ENCODE measurements at regions not wholly inside any gene's neighbourhood (a gene's known extent, or its start where the extent isn't known, plus 50 kb on each side); places are given as distances from the start of the nearest gene placed in this dataset.
"Not testable (repeated sequence)": the region's sequence is repeated elsewhere in the genome, so short reads cannot be mapped to it uniquely, and the experiment has no call there.

DNA sequence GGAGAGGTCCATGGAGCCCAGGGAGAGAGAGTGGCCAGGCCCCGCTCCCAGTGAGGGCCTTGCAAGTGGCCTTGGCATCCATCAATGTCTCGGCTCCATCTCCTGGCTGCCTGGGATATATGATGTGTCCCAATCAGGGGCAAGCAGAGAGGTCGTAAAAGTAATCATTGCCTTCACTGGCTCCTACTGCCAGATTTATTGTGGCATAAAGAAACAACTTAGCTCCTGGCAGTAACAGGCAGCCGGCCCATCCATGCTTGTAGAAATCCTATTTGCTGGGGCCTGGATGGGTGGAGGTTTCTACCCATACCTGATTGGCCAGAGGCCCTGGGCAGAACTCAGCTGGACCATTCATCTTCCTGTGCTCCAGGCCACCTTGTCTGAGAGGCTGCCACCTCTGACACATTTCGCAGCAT lies 272.6 kb downstream of the MATN1 start:
- no peak for DNase-seq

DNA sequence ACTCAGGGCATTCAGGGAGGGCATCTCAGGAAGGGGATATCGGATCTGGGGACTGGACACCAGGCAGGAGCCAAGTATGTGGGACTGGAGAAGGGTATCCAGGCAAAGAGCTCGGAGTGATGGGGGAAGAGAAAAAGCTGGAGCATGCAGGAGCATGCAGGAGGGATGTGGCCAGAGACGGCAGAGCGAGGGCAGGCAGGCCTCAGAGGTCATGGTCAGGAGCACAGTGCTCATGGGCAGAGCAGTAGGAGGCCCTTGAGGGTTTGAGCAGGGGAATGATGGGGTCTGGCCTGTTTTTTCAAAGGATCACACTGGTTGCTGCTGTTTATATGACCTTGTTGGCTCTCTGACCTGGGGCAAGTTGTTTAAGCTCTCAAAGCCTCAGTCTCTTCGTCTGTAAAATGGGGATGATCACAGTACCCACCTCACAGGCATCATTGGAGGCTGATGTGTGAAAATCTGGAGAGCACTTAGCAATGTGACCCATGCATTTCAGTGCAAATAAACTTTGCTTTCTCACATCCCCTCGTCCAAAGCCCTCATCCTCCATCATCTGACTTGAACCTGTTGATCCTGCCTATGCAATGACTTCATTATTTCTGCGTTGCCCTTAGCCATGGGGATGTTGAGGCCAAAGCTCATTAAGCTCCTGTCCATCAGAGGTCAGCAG lies 273.1 kb downstream of the MATN1 start:
- DNase-seq: no peak

DNA sequence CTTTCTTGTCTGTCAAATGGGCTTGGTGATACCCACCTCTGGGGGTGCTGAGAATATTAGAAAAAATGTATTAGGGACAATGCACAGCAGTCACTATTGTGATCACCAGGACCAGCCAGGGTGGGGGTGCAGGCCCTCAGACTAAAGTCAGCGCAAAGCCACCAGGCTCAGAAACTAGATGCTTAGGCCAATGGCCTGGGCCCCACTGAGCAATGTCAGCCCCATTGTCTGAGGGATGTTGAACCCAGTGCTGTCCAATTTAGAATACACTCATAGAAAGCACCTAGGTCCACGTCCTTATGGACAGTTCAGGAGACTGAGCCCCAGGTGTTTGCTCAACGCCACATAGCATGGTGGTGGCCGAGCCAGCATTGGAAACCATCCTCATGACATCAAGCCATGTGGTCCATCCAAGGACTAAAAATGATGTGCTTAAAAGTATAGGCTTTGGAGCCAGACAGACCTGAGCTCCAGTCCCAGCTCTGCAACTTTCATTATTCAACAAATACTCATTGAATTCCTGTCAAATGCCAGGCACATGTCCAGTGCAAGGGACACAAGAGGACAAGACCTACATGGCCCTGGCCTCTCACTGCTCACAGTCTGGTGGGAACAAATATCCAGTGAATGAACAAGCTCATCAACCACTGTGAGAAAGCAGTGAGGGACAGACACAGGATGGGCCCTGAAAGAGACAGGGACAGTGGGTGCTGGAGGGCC lies 273.8 kb downstream of the MATN1 start:
- DNase-seq: no peak

- DNase-seq: no peak
These were observed 274.4 kb downstream of the MATN1 start for GRCh38 chr1:30449003-30449402.

DNA sequence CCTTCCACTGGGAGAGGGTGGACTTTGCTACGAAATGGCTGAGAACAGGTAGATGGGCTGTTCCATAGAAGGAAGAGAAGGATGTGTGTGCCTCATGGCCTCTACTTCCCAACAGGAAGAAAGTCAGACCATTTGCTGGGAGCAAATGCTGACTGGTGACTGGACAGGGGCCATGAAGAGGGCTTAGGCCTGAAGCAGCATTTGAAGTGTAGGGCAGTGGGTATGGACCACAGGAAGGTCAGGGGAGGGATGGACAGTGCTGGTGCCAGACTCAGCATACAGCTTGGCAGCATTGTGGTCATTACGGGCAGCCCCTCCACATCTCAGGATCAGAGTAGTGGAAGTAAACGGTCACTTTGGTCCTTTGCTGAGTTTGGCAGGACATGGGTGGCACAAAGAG lies 275.7 kb downstream of the MATN1 start:
- no peak for DNase-seq

GRCh38 chr1:30447080-30447479 lies 276.3 kb downstream of the MATN1 start:
- DNase-seq: no peak

DNA sequence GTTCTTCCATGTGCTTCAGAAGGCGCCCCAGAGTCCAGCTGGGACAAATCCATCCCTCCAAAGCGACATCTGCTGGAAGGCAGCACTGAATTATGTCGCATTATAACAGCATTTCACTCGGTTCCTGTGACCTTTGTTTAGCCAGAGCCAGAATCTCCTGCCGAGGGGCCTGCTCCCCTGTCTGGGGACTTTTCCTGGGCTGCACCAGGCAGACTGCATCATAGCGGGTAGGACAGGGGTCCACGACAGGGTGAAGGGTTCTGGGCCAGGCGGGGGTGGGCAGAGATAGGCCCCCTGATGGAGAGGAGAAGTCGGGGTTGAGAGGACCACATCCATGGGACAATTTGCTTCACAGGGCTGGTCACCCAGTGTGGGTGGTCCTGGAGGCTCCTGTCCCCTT lies 276.9 kb downstream of the MATN1 start:
- no peak for DNase-seq

- no peak for DNase-seq
These were observed 277.3 kb downstream of the MATN1 start for GRCh38 chr1:30446095-30446494.

- no peak for DNase-seq
These were observed 277.9 kb downstream of the MATN1 start for GRCh38 chr1:30445449-30445848.

- DNase-seq: no peak
These were observed 278.5 kb downstream of the MATN1 start for GRCh38 chr1:30444850-30445249.

DNA sequence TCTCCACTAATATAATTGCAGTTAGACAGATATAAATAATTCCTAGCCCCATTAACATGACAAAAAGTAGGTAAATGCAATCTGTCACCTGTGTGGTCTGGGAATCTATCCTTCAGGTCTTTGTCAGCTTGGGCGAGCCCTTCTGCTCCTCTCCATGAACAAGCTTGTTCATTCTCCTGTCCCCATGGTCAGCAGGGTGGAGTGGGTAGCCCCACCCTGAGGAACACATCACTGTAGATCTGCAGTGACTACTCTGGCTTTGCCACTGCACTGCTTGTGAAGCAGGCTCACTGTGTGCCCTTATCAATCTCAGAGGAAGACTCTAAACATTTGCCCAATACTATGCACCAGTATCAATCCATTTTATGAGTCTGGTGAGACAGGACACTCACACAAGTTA lies 279.0 kb downstream of the MATN1 start:
- DNase-seq: no peak

DNA sequence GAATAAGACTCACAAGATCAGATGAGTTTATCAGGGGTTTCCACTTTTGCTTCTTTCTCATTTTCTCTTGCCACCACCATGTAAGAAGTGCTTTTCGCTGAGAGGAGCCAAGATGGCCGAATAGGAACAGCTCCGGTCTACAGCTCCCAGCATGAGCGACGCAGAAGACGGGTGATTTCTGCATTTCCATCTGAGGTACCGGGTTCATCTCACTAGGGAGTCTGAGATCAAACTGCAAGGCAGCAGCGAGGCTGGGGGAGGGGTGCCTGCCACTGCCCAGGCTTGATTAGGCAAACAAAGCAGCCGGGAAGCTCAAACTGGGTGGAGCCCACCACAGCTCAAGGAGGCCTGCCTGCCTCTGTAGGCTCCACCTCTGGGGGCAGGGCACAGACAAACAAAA lies 285.1 kb downstream of the MATN1 start:
- DNase-seq: not testable (repeated sequence)

GRCh38 chr1:30437059-30437576 lies 286.3 kb downstream of the MATN1 start:
- no peak for DNase-seq

DNA sequence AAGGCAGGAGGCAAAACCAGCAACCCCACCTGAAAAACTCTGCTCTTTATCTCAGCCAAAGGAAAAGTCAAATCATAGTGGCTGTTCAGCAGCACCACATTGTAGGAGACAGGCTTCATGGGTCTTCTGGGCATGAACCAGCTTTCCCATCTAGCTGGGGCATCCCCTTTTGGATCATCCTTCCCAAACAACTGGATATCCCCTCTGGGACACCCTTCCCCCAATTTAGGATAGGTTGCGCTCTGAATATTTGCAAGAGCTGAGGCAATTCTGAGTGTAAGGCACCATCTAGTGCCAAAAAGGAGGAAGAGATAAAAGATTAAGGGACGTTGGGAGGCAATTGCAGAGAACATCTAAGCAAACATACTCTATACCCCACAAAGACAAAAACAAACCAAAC lies 295.8 kb downstream of the MATN1 start:
- DNase-seq: no peak

DNA sequence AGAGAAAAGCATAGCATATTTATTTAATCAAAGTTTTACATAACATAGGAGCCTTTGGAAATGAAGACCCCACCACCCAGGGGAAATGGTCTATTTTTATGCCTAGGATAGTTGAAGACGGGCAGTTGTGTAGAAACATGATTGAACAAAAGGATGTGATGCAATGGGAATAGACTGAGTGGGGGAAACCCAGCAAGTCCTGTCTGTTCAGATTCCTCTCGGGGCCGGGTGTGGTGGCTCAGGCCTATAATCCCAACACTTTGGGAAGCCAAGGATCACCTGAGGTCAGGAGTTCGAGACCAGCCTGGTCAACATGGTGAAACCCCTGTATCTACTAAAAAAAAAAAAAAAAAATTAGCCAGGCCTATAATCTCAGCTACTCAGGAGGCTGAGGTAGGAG lies 298.3 kb downstream of the MATN1 start:
- no peak for DNase-seq

DNA sequence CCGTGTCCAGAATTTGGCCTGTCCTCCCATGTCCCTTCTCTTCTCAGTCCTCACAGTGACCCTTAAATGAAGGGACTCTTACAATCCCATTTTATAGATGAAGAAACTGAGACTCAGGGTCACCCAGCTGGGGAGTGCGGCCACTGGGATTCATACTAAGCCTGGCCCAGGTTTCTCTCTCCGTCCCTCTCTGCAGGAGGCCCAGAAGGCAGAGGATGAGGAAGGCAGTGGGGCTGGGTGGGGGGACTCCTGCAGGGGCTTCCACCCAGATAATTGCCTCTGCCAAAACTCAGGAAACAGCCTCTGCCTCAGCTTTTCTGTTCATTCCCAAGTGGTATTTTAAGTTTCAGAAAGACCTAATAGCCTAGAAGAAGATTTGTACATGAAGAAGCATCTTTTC lies 299.8 kb downstream of the MATN1 start:
- no peak for DNase-seq

DNA sequence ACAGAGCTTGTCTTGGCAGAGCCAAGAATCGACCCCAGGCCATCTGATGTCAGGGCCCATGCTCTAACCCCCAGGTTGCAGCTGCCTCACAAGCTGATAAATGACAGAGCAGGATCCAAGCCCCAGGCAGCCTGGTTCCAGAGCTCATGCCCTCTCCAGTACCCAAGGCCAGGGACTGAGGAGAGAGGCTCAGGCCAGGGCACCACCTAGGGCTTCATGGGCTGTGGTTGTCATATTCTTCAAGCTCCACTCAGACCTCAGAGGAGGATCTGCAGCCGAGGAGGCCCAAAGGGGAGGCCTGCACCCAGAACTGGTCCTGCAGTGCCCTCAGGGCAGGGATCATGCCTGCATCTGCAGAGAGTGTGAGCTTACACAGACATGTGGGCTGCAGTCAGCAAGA lies 301.1 kb downstream of the MATN1 start:
- DNase-seq: no peak

- DNase-seq: no peak
These were observed 302.8 kb downstream of the MATN1 start for GRCh38 chr1:30420519-30421050.

DNA sequence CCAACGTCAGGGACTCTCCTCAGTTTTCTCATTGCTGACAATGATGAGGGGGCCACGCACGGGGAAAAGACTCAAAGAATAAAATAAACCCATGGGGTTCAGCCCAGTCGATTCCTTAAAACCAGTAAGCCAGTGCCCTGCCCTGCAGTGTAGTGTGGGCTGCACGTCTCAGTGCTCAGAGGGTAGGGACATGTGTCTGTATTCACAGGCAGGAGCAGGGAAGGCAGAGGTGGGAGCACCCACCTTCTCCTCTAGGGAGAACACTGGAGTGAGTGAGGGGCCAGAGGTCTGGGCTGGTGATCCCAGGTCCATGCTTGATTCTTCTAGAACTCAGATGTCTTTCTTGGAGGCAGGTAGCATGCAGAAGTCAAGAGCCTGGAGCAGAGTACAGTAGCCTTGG lies 303.6 kb downstream of the MATN1 start:
- no peak for DNase-seq

GRCh38 chr1:30418939-30419720 lies 304.3 kb downstream of the MATN1 start:
- DNase-seq: no peak

DNA sequence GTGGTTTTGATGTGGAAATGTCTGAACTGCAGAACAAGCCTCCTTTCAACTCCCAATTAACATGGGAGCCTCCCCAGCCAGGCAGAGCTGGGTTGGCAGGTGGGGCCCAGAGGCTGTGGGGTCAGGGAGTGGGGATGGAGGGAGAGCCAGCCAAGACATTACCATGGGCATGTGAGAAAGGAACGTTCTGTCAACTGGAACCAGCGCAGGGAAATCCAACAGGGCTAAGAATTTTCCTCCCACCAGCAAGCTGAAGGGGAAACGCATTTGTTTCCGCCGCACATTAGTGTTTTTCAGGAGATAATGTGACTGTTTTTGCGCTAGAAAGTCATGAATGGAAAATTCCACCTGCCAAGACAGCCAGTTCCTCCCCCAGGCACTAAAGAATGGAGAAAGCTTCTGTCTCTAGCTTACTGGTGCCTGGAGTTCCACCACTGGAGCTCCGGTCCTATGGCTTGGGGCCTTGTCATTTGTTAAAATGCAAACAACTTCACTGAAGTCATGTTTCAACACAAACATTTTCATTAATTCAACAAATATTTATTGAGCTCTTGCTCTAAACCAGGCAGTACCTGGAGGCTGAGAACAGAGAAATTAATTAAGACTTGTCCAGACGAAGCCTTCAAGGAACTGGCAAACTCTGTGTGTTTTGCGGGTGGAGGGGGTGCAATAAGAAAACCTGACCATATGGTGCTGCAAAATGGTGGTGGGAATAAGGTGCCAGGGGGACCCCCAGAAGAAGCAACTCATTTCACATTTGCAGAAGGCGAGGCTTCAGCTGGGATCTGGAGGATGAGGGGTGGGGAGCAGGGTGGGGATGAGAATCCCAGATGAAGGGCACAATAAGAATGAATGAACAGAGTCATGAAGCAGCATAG lies 305.1 kb downstream of the MATN1 start:
- DNase-seq: no peak

DNA sequence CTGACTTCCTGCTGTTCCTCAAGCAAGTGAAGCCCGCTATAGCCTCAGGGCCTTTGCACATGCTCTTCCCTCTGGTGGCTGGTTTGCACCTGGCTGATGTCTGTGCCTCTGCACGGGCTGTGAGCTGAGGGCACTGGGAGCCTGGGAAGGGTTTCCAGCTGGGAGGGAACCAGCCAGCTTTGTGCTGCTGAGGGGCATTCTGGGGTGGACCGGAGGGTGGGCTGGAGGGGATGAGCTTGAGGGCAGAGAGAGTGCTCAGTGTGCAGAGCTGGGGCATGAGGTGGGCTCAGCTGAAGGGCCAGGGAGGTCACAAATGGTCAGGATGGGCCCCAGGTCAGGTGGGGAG lies 305.7 kb downstream of the MATN1 start:
- no peak for DNase-seq

Measured in NCI-H510A treated with DMSO at 0.1 percent for 48 hours (cell line).